22Rv1 (cell line): ENCODE measurements at regions not wholly inside any gene's neighbourhood (a gene's known extent, or its start where the extent isn't known, plus 50 kb on each side); places are given as distances from the start of the nearest gene placed in this dataset.

Experiments
- H3K27ac ChIP-seq: fragments of 450-650 bp; 2 replicates; pipeline ENCODE4 v1.5.1; 2017
- ZFX ChIP-seq: fragments of 450-650 bp; IDR thresholded peaks from 2 replicates; pipeline ENCODE4 v1.6.1; 2017; ENCODE audit warnings: antibody characterized with exemption, borderline replicate concordance
- TF ChIP-seq, protein P1 (sequence below): fragments of 450-650 bp; IDR thresholded peaks from 2 replicates; pipeline ENCODE4 v1.5.1; 2017; ENCODE audit warnings: mild to moderate bottlenecking

DNA sequence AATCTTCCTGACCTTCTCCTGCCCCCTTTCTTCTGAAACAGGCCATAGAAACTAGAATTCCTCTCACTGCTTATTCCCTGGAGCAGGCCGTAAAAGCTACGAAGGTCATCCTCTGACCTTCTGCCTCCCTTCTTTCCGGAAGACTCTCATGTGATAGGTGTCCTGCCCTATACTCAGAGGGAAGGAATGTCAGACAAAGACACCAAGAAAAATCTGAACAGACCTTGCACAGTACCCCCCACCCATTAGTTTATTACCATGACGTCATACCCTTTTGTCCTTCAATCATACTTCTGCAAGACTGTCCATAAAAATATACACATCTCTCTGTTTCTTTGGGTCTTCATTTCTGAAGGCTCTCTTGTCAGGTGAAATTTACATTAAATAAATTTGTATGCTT, 1523.9 kb downstream of the RPA4 start:
- H3K27ac ChIP-seq = no peak overlapping the region
- no peak for TF ChIP-seq ZFX
- TF ChIP-seq, protein P1, sequence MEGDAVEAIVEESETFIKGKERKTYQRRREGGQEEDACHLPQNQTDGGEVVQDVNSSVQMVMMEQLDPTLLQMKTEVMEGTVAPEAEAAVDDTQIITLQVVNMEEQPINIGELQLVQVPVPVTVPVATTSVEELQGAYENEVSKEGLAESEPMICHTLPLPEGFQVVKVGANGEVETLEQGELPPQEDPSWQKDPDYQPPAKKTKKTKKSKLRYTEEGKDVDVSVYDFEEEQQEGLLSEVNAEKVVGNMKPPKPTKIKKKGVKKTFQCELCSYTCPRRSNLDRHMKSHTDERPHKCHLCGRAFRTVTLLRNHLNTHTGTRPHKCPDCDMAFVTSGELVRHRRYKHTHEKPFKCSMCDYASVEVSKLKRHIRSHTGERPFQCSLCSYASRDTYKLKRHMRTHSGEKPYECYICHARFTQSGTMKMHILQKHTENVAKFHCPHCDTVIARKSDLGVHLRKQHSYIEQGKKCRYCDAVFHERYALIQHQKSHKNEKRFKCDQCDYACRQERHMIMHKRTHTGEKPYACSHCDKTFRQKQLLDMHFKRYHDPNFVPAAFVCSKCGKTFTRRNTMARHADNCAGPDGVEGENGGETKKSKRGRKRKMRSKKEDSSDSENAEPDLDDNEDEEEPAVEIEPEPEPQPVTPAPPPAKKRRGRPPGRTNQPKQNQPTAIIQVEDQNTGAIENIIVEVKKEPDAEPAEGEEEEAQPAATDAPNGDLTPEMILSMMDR = no peak

DNA sequence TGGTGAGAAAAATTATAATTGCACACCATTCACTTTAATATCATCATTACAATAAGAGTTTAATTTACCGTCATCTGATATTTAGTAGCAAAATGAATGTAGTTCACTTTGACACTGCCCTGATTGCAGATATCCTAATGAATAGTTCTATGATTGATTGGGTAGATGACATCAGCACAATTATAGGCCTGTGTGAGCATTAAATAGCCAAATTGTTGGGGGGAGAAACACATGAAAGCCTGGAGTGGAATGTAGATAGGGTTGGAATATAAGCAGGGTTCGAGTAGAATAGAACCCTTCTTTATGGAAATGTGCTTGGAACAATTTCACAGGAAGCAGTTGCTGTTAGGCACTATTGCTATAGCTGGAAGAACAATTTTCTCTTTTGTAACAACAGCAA, 1526.2 kb downstream of the RPA4 start:
- TF ChIP-seq, protein P1 = no peak
- TF ChIP-seq ZFX = no peak
- H3K27ac ChIP-seq = no peak overlapping the region

DNA sequence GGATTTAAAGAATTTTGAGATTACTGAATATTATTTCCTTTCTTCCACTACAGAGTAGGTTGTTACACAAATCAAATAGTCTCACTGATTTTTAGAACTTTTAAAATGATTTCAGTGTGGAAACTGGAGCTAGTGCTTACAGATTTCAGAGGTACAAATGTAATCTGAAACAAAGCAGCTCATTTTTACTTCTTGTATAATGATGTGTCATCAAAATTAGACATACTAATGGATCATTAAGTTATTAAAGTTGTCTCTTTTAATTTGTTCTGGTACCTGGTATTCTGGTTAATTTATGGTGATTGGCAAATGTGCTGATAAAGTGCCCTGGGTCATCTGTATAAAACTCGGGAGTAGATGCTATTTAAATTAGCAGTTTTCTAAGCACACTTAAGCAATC, 1528.3 kb downstream of the RPA4 start:
- no peak for TF ChIP-seq ZFX
- TF ChIP-seq, protein P1 = no peak
- no peak overlapping the region for H3K27ac ChIP-seq

DNA sequence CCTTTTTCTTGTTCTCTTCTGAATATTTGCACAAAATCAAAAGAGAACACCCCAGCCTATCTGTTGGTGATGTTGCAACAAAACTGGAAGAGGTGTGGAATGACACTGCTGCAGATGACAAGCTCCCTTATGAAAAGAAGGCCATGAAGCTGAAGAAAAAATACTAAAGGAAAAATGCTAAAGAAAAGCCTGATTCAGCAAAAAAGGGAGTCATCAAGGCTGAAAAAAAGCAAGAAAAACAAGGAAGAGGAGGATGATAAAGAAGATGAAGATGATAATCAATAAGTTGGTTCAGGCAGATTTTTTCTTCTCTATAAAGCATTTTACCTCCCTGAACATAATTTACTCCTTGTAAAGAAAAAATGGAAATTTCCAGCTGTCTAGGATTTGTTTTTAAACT, 1538.8 kb downstream of the RPA4 start:
- no peak overlapping the region for H3K27ac ChIP-seq
- TF ChIP-seq, protein P1 = no peak
- TF ChIP-seq ZFX = no peak

DNA sequence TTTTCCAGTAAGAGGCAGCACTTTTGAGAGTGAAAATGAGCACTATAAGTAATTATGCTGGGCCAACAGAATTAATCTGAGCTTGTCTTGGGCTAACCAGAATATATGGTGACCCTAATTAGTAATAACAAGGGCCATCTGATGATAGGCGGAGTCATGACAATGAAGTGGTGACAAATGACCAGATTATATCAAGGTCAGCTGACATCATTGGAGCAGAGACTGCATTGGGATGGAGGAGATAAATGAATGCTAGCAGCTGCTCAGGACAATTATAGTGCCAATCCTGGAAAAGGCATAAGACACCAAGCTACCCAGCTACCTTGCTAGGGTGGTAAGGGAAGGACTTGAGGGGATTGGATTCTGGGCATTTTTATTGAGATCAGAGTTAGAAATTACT, 1548.7 kb downstream of the RPA4 start:
- no peak for TF ChIP-seq ZFX
- TF ChIP-seq, protein P1 = no peak
- no peak overlapping the region for H3K27ac ChIP-seq

DNA sequence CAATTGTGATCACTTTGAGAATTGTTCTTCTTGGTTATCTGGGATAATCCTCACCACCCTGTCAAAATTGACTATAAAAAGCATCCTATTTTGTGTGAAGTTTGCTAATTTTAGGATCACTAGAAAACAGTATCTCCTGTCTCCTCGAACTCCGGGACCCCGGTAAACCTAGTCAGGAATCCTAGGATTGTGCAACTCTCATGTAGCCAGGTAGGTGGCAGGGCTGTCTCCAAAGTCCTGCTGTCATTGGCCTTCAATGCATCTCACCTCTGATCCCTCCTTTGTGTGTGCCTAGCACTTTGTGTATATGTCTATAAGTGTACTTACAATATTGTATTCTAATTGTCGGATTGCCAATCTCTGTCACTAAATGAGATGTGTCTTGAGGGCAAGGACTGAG, 1564.8 kb downstream of the RPA4 start:
- no peak overlapping the region for H3K27ac ChIP-seq
- TF ChIP-seq, protein P1 = no peak
- no peak for TF ChIP-seq ZFX

DNA sequence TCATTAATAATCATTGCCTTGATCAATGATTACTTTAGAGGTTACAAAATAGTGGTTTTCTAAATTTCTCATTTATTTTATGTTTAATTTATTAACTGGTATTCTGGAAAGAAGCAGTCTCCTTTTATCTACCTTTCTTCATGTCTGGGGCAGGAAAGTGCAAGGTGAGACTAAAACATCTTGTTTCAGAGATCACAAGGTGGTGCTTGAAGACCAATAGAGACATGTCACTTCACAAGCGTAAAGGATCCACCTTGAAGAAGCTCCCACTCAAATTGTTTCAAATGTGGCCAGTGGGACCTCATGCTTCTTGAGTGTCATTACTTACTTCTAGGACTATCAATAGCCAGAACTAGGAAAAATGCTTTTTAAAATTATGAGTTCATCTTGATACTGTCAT, 1568.7 kb downstream of the RPA4 start:
- TF ChIP-seq, protein P1 = no peak
- no peak for TF ChIP-seq ZFX

More for the DNA sequence above, 1568.7 kb downstream of the RPA4 start:
- no peak overlapping the region for H3K27ac ChIP-seq
